ENCODE measurements at regions not wholly inside any gene's neighbourhood (a gene's known extent, or its start where the extent isn't known, plus 50 kb on each side); places are given as distances from the start of the nearest gene placed in this dataset.

DNA sequence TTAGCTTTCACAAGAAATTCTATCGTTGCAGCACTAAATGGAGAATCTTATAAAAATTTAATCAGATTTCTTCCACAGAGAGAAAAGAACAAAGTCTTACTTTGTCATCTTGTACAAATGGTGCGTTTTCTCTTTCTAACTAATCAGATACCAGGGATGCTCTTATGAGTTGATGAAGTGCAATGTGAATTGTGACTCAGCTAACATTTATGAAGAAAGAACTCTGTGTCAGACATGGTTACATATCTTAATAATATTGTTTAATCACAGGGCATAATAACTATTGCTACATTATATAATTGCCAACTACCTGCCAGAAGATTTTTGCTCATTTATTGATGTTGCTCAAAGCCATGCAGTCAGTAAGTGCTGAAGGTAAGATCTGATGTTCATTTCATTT is 465.0 kb downstream of the CCDC85A start:
- intact Hi-C loops (cut with DNase I), result no loop called here
- Histone ChIP-seq H3K9me3 (no peaks in the 10 kb centered on the region), H3K4me3 (no peak overlapping the region), H3K27ac (no peak overlapping the region), H3K36me3 (no peaks in the 10 kb centered on the region), H3K27me3 (no peaks in the 10 kb centered on the region), H3K4me1 (no peaks in the 10 kb centered on the region)
- no peak for DNase-seq
- no peak for ATAC-seq
- no peak for TF ChIP-seq POLR2A (IDR thresholded peaks at IDR 0.05)
- TF ChIP-seq, protein P1, sequence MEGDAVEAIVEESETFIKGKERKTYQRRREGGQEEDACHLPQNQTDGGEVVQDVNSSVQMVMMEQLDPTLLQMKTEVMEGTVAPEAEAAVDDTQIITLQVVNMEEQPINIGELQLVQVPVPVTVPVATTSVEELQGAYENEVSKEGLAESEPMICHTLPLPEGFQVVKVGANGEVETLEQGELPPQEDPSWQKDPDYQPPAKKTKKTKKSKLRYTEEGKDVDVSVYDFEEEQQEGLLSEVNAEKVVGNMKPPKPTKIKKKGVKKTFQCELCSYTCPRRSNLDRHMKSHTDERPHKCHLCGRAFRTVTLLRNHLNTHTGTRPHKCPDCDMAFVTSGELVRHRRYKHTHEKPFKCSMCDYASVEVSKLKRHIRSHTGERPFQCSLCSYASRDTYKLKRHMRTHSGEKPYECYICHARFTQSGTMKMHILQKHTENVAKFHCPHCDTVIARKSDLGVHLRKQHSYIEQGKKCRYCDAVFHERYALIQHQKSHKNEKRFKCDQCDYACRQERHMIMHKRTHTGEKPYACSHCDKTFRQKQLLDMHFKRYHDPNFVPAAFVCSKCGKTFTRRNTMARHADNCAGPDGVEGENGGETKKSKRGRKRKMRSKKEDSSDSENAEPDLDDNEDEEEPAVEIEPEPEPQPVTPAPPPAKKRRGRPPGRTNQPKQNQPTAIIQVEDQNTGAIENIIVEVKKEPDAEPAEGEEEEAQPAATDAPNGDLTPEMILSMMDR (IDR thresholded peaks at IDR 0.05), result no peak
- 63% methylated on average over 2 of the region's 2 CpGs for WGBS (ENCODE audit: insufficient coverage, low coverage, low lambda C conversion rate, missing lambda C conversion rate)

DNA sequence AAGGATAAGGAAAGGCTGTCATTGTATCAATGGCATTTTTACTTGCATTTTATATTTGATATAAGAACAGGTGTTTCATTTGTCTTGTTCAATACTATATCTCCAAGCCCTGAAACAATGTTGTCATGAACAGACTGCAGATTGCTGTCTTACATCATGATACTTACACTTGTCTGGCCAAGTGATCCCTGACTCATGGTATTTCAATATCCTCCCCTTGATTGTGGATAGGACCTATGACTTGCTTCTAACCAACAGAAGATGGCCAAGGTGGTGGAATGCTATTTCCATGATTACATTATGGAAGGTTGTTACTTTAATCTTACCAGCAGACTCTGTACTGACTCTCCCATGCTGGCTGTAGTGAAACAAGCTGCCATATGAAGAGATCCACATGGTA is 471.1 kb downstream of the CCDC85A start:
- Histone ChIP-seq H3K27me3 (no peaks in the 10 kb centered on the region), H3K36me3 (no peaks in the 10 kb centered on the region), H3K4me1 (no peaks in the 10 kb centered on the region), H3K9me3 (no peaks in the 10 kb centered on the region), H3K27ac (no peak overlapping the region), H3K4me3 (no peak overlapping the region)
- no peak for ATAC-seq
- intact Hi-C loops (cut with DNase I), result no loop called here
- no peak for TF ChIP-seq POLR2A (IDR thresholded peaks at IDR 0.05)
- TF ChIP-seq, protein P1 (IDR thresholded peaks at IDR 0.05), result no peak
- no peak for DNase-seq

DNA sequence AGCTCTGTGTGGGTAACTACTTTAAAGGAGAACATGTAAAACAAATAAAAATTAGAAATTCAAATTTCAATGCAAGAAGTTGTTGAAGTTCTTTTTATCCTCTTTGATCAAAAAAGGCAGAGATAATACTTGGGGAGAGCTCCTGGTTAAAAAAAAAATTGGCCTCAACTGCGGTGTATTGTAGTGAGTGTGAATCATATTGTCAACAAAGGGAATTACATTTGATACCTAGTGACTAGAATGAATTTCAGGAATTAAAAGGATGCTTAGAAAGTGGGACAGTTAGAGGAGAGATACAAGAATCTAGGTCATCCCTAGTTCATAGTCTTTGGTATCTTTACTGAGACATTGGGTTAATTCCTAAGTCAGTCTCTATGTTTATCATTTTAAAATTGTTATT is 473.0 kb downstream of the CCDC85A start:
- no peak for ATAC-seq
- Histone ChIP-seq H3K36me3 (no peaks in the 10 kb centered on the region), H3K27me3 (no peaks in the 10 kb centered on the region), H3K4me1 (no peaks in the 10 kb centered on the region), H3K4me3 (no peak overlapping the region), H3K9me3 (no peaks in the 10 kb centered on the region), H3K27ac (no peak overlapping the region)
- no peak for TF ChIP-seq POLR2A (IDR thresholded peaks at IDR 0.05)
- TF ChIP-seq, protein P1 (IDR thresholded peaks at IDR 0.05), result no peak
- intact Hi-C loops (cut with DNase I), result no loop called here
- no peak for DNase-seq
- WGBS (ENCODE audit: insufficient coverage, low coverage, low lambda C conversion rate, missing lambda C conversion rate), result 82% methylated on average over 1 of the region's 1 CpG

DNA sequence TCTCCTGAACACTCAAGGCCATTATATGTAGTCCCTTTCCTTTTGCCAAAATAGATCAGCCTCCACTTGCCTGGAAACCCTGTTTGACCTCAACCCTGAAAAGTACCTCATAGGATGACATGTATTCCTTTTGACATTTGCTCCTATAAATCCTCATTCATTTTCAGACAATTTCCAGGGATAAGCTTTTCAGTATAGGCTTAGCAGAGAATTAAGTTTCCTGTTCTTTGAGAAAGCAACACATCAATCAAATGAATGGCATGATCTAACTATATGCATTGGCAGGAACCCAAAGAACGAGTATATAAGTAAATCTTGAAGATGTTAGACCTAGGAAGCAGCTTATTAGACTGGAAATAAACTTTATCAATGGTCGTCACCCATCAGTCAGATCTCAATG is 483.0 kb downstream of the CCDC85A start:
- H3K27me3 ChIP-seq, result no peaks in the 10 kb centered on the region

More for the DNA sequence above, 483.0 kb downstream of the CCDC85A start:
- intact Hi-C loops (cut with DNase I), result no loop called here
- no peaks in the 10 kb centered on the region for H3K4me1 ChIP-seq
- no peak overlapping the region for H3K4me3 ChIP-seq
- H3K36me3 ChIP-seq, result no peaks in the 10 kb centered on the region
- DNase-seq (no peak), ATAC-seq (no peak)
- TF ChIP-seq POLR2A (IDR thresholded peaks at IDR 0.05), result no peak
- TF ChIP-seq, protein P1 (IDR thresholded peaks at IDR 0.05), result no peak
- no peaks in the 10 kb centered on the region for H3K9me3 ChIP-seq
- no peak overlapping the region for H3K27ac ChIP-seq
- WGBS (ENCODE audit: insufficient coverage, low coverage, low lambda C conversion rate, missing lambda C conversion rate), result 15% methylated on average over 2 of the region's 2 CpGs
